Neural cell (in vitro differentiated cells): ENCODE measurements at regions not wholly inside any gene's neighbourhood (a gene's known extent, or its start where the extent isn't known, plus 50 kb on each side); places are given as distances from the start of the nearest gene placed in this dataset.

Experiments used
- H2AFZ ChIP-seq: fragments of 200-600, 300-800 bp; sonication (generic), shearing (Covaris generic); 2 replicates; pipeline ENCODE4 v1.6.0; 2014; ENCODE audit warnings: low read depth, mild to moderate bottlenecking, antibody characterized with exemption, low read length, moderate library complexity
- H3F3A ChIP-seq: fragments of 200-600 bp; shearing (Covaris generic); 2 replicates; pipeline ENCODE4 v1.6.1; 2016; ENCODE audit warnings: mild to moderate bottlenecking, moderate library complexity, mixed read lengths, antibody characterized with exemption, low read length; ENCODE audit not compliant: insufficient read depth, poor library complexity, severe bottlenecking
- H3K27ac ChIP-seq: fragments of 200-600, 300-800 bp; sonication (generic), shearing (Covaris generic); 2 replicates; pipeline ENCODE4 v1.5.1; 2014; ENCODE audit warnings: mild to moderate bottlenecking, low read length, moderate library complexity
- H3K27me3 ChIP-seq: fragments of 300-800, 200-600 bp; sonication (generic), shearing (Covaris generic); 2 replicates; pipeline ENCODE4 v1.6.0; 2014; ENCODE audit warnings: mild to moderate bottlenecking, low read depth, low read length, moderate library complexity; ENCODE audit not compliant: insufficient read depth
- H3K36me3 ChIP-seq: fragments of 300-800, 200-600 bp; sonication (generic), shearing (Covaris generic); 2 replicates; pipeline ENCODE4 v1.5.1; 2014; ENCODE audit warnings: mild to moderate bottlenecking, antibody characterized with exemption, low read length, moderate library complexity; ENCODE audit not compliant: insufficient read depth
- H3K4me2 ChIP-seq: fragments of 300-800, 200-600 bp; sonication (generic), shearing (Covaris generic); 2 replicates; pipeline ENCODE4 v1.6.0; 2014; ENCODE audit warnings: mild to moderate bottlenecking, low read length
- H3K4me3 ChIP-seq: fragments of 300-800, 200-600 bp; sonication (generic), shearing (Covaris generic); 2 replicates; pipeline ENCODE4 v1.5.1; 2014; ENCODE audit warnings: mild to moderate bottlenecking, low read length, moderate library complexity
- H3K79me2 ChIP-seq: fragments of 200-600 bp; shearing (Covaris generic); replicated peaks from 2 replicates; pipeline ENCODE4 v1.6.0; 2014; ENCODE audit warnings: mild to moderate bottlenecking, low read length, moderate library complexity; ENCODE audit not compliant: insufficient read depth
- H3K9ac ChIP-seq: fragments of 300-800, 200-600 bp; sonication (generic), shearing (Covaris generic); 2 replicates; pipeline ENCODE4 v1.6.1; 2016; ENCODE audit warnings: mild to moderate bottlenecking, low read length, mixed read lengths
- H3K9me2 ChIP-seq: fragments of 200-600 bp; shearing (Covaris generic); 2 replicates; pipeline ENCODE4 v1.6.1; 2016; ENCODE audit warnings: mild to moderate bottlenecking, low read length, mixed read lengths; ENCODE audit not compliant: insufficient read depth
- H3K9me3 ChIP-seq: fragments of 200-600, 300-800 bp; sonication (generic), shearing (Covaris generic); 2 replicates; pipeline ENCODE4 v1.6.1; 2016; ENCODE audit warnings: mild to moderate bottlenecking, mixed run types, low read length, moderate library complexity, mixed read lengths
- H4K20me1 ChIP-seq: fragments of 200-600 bp; shearing (Covaris generic); 2 replicates; pipeline ENCODE4 v1.6.1; 2016; ENCODE audit warnings: mild to moderate bottlenecking, mixed run types; ENCODE audit not compliant: insufficient read depth
- EP300 ChIP-seq: fragments of 450-650 bp; conservative IDR thresholded peaks from 2 replicates; pipeline ENCODE4 v1.6.1; 2014; ENCODE audit warnings: antibody characterized with exemption, mild to moderate bottlenecking, moderate library complexity; ENCODE audit not compliant: poor library complexity, severe bottlenecking
- EZH2 ChIP-seq: fragments of 200-600, 300-800 bp; shearing (Covaris generic), sonication (generic); IDR thresholded peaks from 2 replicates; pipeline ENCODE4 v1.6.1; 2014; ENCODE audit warnings: antibody characterized with exemption, low read length, borderline replicate concordance, mild to moderate bottlenecking; ENCODE audit not compliant: insufficient read depth, poor library complexity, severe bottlenecking
- MXI1 ChIP-seq: fragments of 450-650 bp; conservative IDR thresholded peaks from 2 replicates; pipeline ENCODE4 v1.6.1; 2014; ENCODE audit warnings: antibody characterized with exemption, mild to moderate bottlenecking; ENCODE audit not compliant: poor library complexity, severe bottlenecking
- POLR2AphosphoS5 ChIP-seq: IDR thresholded peaks from 2 replicates; pipeline ENCODE4 v1.6.1; 2012
- RAD21 ChIP-seq: fragments of 450-650 bp; conservative IDR thresholded peaks from 2 replicates; pipeline ENCODE4 v1.6.1; 2014; ENCODE audit warnings: antibody characterized with exemption, mild to moderate bottlenecking, moderate library complexity
- SMC3 ChIP-seq: fragments of 450-650 bp; conservative IDR thresholded peaks from 2 replicates; pipeline ENCODE4 v1.6.1; 2014; ENCODE audit warnings: antibody characterized with exemption, mild to moderate bottlenecking, moderate library complexity; ENCODE audit not compliant: poor library complexity
- TAF1 ChIP-seq: IDR thresholded peaks from 2 replicates; pipeline ENCODE4 v1.6.1; 2012; ENCODE audit warnings: low read depth
- TF ChIP-seq, protein P1 (sequence below): IDR thresholded peaks from 2 replicates; pipeline ENCODE4 v1.6.1; 2012; ENCODE audit warnings: borderline replicate concordance
- TF ChIP-seq, protein P2 (sequence below): fragments of 450-650 bp; IDR thresholded peaks from 2 replicates; pipeline ENCODE4 v1.5.1; 2014; ENCODE audit warnings: antibody characterized with exemption, mild to moderate bottlenecking, moderate library complexity; ENCODE audit not compliant: poor library complexity, severe bottlenecking

DNA sequence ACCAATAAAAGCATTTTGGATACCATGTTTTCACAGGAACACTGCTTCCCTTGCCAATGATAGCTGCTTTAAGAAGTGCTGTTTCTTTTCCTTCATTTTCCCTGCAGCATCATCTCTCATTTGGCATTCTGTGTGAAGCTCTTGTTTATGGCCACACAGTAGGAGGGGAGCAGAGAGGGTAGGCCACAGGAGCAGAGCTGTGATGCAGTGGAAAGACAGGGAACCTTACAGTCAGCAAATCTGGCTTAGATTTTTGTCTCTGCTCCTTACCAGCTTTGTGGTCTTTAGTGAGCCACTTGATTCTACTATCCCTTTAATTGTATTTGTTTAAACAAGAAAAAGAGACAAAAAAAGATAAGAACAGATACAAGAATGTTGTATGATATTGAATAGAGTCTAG is 138.7 kb downstream of the RPL22L1 start:
- H2AFZ ChIP-seq: no peak overlapping the region
- no peak overlapping the region for H3K9ac ChIP-seq
- no peaks in the 10 kb centered on the region for H3K79me2 ChIP-seq
- H3K27ac ChIP-seq: no peak overlapping the region
- H3K9me2 ChIP-seq: no peaks in the 10 kb centered on the region
- H3K27me3 ChIP-seq: no peaks in the 10 kb centered on the region
- no peaks in the 10 kb centered on the region for H3F3A ChIP-seq
- TF ChIP-seq TAF1: no peak
- no peaks in the 10 kb centered on the region for H3K36me3 ChIP-seq
- no peak overlapping the region for H3K4me3 ChIP-seq
- no peaks in the 10 kb centered on the region for H3K9me3 ChIP-seq
- H4K20me1 ChIP-seq: no peaks in the 10 kb centered on the region
- H3K4me2 ChIP-seq: no peak overlapping the region

DNA sequence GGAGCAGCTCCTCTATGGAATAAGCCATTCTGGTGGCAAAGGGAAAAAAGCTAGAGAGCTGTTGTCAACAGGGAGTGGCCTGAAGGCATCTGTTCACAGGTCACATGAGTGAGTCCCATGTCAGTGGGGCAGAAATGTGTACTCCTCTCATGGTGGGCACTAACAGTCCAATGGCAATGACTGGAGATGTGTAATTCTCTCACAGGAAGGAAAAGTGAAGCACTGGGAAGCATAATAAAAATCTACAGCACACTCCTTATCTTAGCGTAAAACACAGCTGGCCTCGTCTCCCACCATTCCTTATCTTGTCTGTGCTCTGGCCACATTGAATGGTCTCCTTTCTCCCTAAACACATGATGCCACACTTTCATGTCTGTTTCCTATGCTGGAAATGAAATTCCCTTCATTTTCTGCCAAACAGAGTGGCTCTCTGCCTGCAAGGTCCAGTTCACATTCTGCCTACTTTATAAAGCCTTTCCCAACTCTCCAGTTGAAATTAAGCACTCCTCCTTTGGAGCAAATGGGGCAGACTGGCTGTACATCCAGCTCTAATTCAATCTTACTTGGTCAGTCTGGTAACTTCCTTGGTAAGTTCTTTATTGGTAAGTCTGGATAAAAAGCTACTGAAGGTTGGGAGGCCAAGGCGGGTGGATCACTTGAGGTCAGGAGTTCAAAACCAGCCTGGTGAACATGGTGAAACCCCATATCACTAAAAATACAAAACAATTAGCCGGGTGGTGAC is 139.8 kb downstream of the RPL22L1 start:
- Histone ChIP-seq H3F3A (no peaks in the 10 kb centered on the region), H3K27ac (no peak overlapping the region), H3K9ac (no peak overlapping the region), H3K9me3 (no peaks in the 10 kb centered on the region), H3K4me2 (no peak overlapping the region), H2AFZ (no peak overlapping the region), H3K36me3 (no peaks in the 10 kb centered on the region), H3K27me3 (no peaks in the 10 kb centered on the region), H4K20me1 (no peaks in the 10 kb centered on the region), H3K79me2 (no peaks in the 10 kb centered on the region), H3K4me3 (no peak overlapping the region), H3K9me2 (no peaks in the 10 kb centered on the region)
- TF ChIP-seq SMC3 (no peak), EZH2 (no peak), EP300 (no peak), RAD21 (no peak), TAF1 (no peak), POLR2AphosphoS5 (no peak), MXI1 (no peak)
- TF ChIP-seq, protein P1, sequence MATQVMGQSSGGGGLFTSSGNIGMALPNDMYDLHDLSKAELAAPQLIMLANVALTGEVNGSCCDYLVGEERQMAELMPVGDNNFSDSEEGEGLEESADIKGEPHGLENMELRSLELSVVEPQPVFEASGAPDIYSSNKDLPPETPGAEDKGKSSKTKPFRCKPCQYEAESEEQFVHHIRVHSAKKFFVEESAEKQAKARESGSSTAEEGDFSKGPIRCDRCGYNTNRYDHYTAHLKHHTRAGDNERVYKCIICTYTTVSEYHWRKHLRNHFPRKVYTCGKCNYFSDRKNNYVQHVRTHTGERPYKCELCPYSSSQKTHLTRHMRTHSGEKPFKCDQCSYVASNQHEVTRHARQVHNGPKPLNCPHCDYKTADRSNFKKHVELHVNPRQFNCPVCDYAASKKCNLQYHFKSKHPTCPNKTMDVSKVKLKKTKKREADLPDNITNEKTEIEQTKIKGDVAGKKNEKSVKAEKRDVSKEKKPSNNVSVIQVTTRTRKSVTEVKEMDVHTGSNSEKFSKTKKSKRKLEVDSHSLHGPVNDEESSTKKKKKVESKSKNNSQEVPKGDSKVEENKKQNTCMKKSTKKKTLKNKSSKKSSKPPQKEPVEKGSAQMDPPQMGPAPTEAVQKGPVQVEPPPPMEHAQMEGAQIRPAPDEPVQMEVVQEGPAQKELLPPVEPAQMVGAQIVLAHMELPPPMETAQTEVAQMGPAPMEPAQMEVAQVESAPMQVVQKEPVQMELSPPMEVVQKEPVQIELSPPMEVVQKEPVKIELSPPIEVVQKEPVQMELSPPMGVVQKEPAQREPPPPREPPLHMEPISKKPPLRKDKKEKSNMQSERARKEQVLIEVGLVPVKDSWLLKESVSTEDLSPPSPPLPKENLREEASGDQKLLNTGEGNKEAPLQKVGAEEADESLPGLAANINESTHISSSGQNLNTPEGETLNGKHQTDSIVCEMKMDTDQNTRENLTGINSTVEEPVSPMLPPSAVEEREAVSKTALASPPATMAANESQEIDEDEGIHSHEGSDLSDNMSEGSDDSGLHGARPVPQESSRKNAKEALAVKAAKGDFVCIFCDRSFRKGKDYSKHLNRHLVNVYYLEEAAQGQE: no peak
- TF ChIP-seq, protein P2, sequence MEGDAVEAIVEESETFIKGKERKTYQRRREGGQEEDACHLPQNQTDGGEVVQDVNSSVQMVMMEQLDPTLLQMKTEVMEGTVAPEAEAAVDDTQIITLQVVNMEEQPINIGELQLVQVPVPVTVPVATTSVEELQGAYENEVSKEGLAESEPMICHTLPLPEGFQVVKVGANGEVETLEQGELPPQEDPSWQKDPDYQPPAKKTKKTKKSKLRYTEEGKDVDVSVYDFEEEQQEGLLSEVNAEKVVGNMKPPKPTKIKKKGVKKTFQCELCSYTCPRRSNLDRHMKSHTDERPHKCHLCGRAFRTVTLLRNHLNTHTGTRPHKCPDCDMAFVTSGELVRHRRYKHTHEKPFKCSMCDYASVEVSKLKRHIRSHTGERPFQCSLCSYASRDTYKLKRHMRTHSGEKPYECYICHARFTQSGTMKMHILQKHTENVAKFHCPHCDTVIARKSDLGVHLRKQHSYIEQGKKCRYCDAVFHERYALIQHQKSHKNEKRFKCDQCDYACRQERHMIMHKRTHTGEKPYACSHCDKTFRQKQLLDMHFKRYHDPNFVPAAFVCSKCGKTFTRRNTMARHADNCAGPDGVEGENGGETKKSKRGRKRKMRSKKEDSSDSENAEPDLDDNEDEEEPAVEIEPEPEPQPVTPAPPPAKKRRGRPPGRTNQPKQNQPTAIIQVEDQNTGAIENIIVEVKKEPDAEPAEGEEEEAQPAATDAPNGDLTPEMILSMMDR: no peak

DNA sequence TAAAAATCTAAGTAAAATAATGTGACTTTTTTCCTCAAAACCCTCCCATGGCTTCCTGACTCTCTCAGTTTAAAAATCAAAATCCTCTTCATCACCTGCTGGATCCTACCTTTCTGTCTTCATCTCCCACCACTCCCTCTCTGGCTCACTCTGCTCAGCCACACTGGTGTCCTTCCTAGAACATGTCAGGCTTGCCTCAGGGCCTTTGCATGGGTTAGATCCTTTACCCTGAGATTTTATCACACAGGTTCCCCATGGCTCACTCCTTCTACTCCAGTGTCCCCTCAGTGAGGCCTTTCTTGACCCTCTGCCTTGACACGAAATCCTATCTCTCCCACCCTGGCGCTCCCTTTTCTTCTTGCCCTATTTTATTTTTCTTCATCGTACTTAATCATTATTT is 141.8 kb downstream of the RPL22L1 start:
- H3K4me3 ChIP-seq: no peak overlapping the region
- H3K36me3 ChIP-seq: no peaks in the 10 kb centered on the region
- no peak overlapping the region for H2AFZ ChIP-seq
- no peaks in the 10 kb centered on the region for H3K27me3 ChIP-seq
- H4K20me1 ChIP-seq: no peaks in the 10 kb centered on the region
- no peaks in the 10 kb centered on the region for H3F3A ChIP-seq
- no peak overlapping the region for H3K4me2 ChIP-seq
- no peak overlapping the region for H3K9ac ChIP-seq
- H3K27ac ChIP-seq: no peak overlapping the region
- H3K79me2 ChIP-seq: no peaks in the 10 kb centered on the region
- H3K9me2 ChIP-seq: no peaks in the 10 kb centered on the region
- no peaks in the 10 kb centered on the region for H3K9me3 ChIP-seq
- TF ChIP-seq SMC3 (no peak), MXI1 (no peak), EZH2 (no peak), TAF1 (no peak), EP300 (no peak), RAD21 (no peak), POLR2AphosphoS5 (no peak)
- TF ChIP-seq, protein P1: no peak
- TF ChIP-seq, protein P2: no peak
